Stromal cell of bone marrow (primary cell): ENCODE measurements at regions not wholly inside any gene's neighbourhood (a gene's known extent, or its start where the extent isn't known, plus 50 kb on each side); places are given as distances from the start of the nearest gene placed in this dataset.
"Not testable (repeated sequence)": the region's sequence is repeated elsewhere in the genome, so short reads cannot be mapped to it uniquely, and the experiment has no call there.

Source experiments
- DNase-seq: peaks from one replicate; pipeline ENCODE4 v3.0.0-alpha.2; 2012; ENCODE audit warnings: low read depth

- no peak for DNase-seq
These were observed 912.7 kb upstream of the LRFN5 start for GRCh38 chr14:40694023-40694422.

- DNase-seq = no peak
These were observed 915.6 kb upstream of the LRFN5 start for GRCh38 chr14:40691066-40691465.

- no peak for DNase-seq
These were observed 920.9 kb upstream of the LRFN5 start for GRCh38 chr14:40685764-40686163.

- DNase-seq = no peak
These were observed 922.3 kb upstream of the LRFN5 start for GRCh38 chr14:40684328-40684727.

GRCh38 chr14:40682131-40682913 lies 924.4 kb upstream of the LRFN5 start:
- DNase-seq = no peak

GRCh38 chr14:40679256-40679655 lies 927.4 kb upstream of the LRFN5 start:
- DNase-seq = no peak

GRCh38 chr14:40677206-40677605 lies 929.5 kb upstream of the LRFN5 start:
- not testable (repeated sequence) for DNase-seq

GRCh38 chr14:40674502-40674901 lies 932.2 kb upstream of the LRFN5 start:
- no peak for DNase-seq

- no peak for DNase-seq
These were observed 950.4 kb upstream of the LRFN5 start for GRCh38 chr14:40656311-40656710.

GRCh38 chr14:40652089-40652691 lies 954.5 kb upstream of the LRFN5 start:
- no peak for DNase-seq

GRCh38 chr14:40630471-40630870 lies 976.2 kb upstream of the LRFN5 start:
- no peak for DNase-seq

GRCh38 chr14:40629551-40630137 lies 977.0 kb upstream of the LRFN5 start:
- not testable (repeated sequence) for DNase-seq

- DNase-seq = no peak
These were observed 977.5 kb upstream of the LRFN5 start for GRCh38 chr14:40629144-40629543.

GRCh38 chr14:40623643-40624042 lies 983.0 kb upstream of the LRFN5 start:
- DNase-seq = no peak

GRCh38 chr14:40618225-40618898 lies 988.3 kb upstream of the LRFN5 start:
- no peak for DNase-seq

- no peak for DNase-seq
These were observed 990.1 kb upstream of the LRFN5 start for GRCh38 chr14:40616579-40616978.

GRCh38 chr14:40601063-40601462 lies 1005.6 kb upstream of the LRFN5 start:
- DNase-seq = no peak

- no peak for DNase-seq
These were observed 1007.0 kb upstream of the LRFN5 start for GRCh38 chr14:40599725-40600124.

- DNase-seq = no peak
These were observed 1025.4 kb upstream of the LRFN5 start for GRCh38 chr14:40581264-40581663.

- no peak for DNase-seq
These were observed 1029.7 kb upstream of the LRFN5 start for GRCh38 chr14:40576880-40577478.

- no peak for DNase-seq
These were observed 1031.9 kb upstream of the LRFN5 start for GRCh38 chr14:40574780-40575179.

- DNase-seq = no peak
These were observed 1081.4 kb upstream of the LRFN5 start for GRCh38 chr14:40525314-40525713.
